NCI-H524 (cell line): ENCODE measurements at regions not wholly inside any gene's neighbourhood (a gene's known extent, or its start where the extent isn't known, plus 50 kb on each side); places are given as distances from the start of the nearest gene placed in this dataset.
A peak's percentile ranks its signal among the peaks of the same experiment; 100 is the strongest.
"Not testable (repeated sequence)": the region's sequence is repeated elsewhere in the genome, so short reads cannot be mapped to it uniquely, and the experiment has no call there.

Source experiments
- DNase-seq, 2 experiments: peaks; one replicate each; lab custom pipeline; 2025; lab: John Stamatoyannopoulos, UW

GRCh38 chr5:74461251-74461650 lies 179.3 kb downstream of the ENC1 start:
- no peak for DNase-seq

- DNase-seq, result no peak
Measured at GRCh38 chr5:74460694-74461093, 179.8 kb downstream of the ENC1 start.

GRCh38 chr5:74459984-74460383 lies 180.5 kb downstream of the ENC1 start:
- no peak for DNase-seq

- no peak for DNase-seq
Measured at GRCh38 chr5:74457876-74458275, 182.7 kb downstream of the ENC1 start.

GRCh38 chr5:74454263-74455030 lies 186.1 kb downstream of the ENC1 start:
- peak in 1 of 2 experiments; percentile 36 for DNase-seq

GRCh38 chr5:74452856-74453255 lies 187.7 kb downstream of the ENC1 start:
- no peak for DNase-seq

GRCh38 chr5:74450095-74450494 lies 190.4 kb downstream of the ENC1 start:
- DNase-seq, result no peak

GRCh38 chr5:74446725-74447241 lies 193.7 kb downstream of the ENC1 start:
- no peak for DNase-seq

- peak; percentile 56 to 83 for DNase-seq
Measured at GRCh38 chr5:74442466-74442865, 198.1 kb downstream of the ENC1 start.

GRCh38 chr5:74441616-74442015 lies 198.9 kb downstream of the ENC1 start:
- DNase-seq, result peak; percentile 89 to 95

- no peak for DNase-seq
Measured at GRCh38 chr5:74440341-74440740, 200.2 kb downstream of the ENC1 start.

- not testable (repeated sequence) for DNase-seq
Measured at GRCh38 chr5:74437870-74438269, 202.7 kb downstream of the ENC1 start.

GRCh38 chr5:74433896-74434829 lies 206.4 kb downstream of the ENC1 start:
- DNase-seq, result no peak

- DNase-seq, result no peak
Measured at GRCh38 chr5:74433255-74433895, 207.2 kb downstream of the ENC1 start.

- no peak for DNase-seq
Measured at GRCh38 chr5:74432721-74433120, 207.8 kb downstream of the ENC1 start.

GRCh38 chr5:74432216-74432615 lies 208.3 kb downstream of the ENC1 start:
- DNase-seq, result peak; percentile 24 to 68

GRCh38 chr5:74431290-74431669 lies 209.2 kb downstream of the ENC1 start:
- no peak for DNase-seq

GRCh38 chr5:74430631-74431289 lies 209.8 kb downstream of the ENC1 start:
- no peak for DNase-seq

GRCh38 chr5:74429495-74429894 lies 211.0 kb downstream of the ENC1 start:
- no peak for DNase-seq

GRCh38 chr5:74428876-74429275 lies 211.7 kb downstream of the ENC1 start:
- DNase-seq, result no peak

GRCh38 chr5:74428275-74428674 lies 212.3 kb downstream of the ENC1 start:
- no peak for DNase-seq

- DNase-seq, result peak; percentile 15 to 72
Measured at GRCh38 chr5:74426506-74426905, 214.0 kb downstream of the ENC1 start.
